ENCODE measurements at regions not wholly inside any gene's neighbourhood (a gene's known extent, or its start where the extent isn't known, plus 50 kb on each side); places are given as distances from the start of the nearest gene placed in this dataset.

GRCh38 chr11:103624708-103625623 lies 411.5 kb upstream of the DDI1 start:
- no peaks in the 10 kb centered on the region for H3K36me3 ChIP-seq (ENCODE audit: control insufficient read depth, insufficient read depth, low read length)
- TF ChIP-seq, protein P1, sequence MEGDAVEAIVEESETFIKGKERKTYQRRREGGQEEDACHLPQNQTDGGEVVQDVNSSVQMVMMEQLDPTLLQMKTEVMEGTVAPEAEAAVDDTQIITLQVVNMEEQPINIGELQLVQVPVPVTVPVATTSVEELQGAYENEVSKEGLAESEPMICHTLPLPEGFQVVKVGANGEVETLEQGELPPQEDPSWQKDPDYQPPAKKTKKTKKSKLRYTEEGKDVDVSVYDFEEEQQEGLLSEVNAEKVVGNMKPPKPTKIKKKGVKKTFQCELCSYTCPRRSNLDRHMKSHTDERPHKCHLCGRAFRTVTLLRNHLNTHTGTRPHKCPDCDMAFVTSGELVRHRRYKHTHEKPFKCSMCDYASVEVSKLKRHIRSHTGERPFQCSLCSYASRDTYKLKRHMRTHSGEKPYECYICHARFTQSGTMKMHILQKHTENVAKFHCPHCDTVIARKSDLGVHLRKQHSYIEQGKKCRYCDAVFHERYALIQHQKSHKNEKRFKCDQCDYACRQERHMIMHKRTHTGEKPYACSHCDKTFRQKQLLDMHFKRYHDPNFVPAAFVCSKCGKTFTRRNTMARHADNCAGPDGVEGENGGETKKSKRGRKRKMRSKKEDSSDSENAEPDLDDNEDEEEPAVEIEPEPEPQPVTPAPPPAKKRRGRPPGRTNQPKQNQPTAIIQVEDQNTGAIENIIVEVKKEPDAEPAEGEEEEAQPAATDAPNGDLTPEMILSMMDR (IDR thresholded peaks at IDR 0.05; ENCODE audit: insufficient read depth, low read length, poor library complexity, severe bottlenecking): no peak
- no peak for DNase-seq (ENCODE audit: extremely low read depth, insufficient read length)
- no peaks in the 10 kb centered on the region for H3K27me3 ChIP-seq (replicated peaks; ENCODE audit: control insufficient read depth, insufficient read depth, low read length)
- no peak overlapping the region for H3K4me3 ChIP-seq (replicated peaks; ENCODE audit: low read depth, low read length)

- DNase-seq (ENCODE audit: extremely low read depth, insufficient read length): no peak
- TF ChIP-seq, protein P1 (IDR thresholded peaks at IDR 0.05; ENCODE audit: insufficient read depth, low read length, poor library complexity, severe bottlenecking): no peak
- Histone ChIP-seq H3K4me3 (replicated peaks; ENCODE audit: low read depth, low read length) (no peak overlapping the region), H3K27me3 (replicated peaks; ENCODE audit: control insufficient read depth, insufficient read depth, low read length) (no peaks in the 10 kb centered on the region), H3K36me3 (ENCODE audit: control insufficient read depth, insufficient read depth, low read length) (no peaks in the 10 kb centered on the region)
These were observed 410.8 kb upstream of the DDI1 start for GRCh38 chr11:103625624-103625965.

DNA sequence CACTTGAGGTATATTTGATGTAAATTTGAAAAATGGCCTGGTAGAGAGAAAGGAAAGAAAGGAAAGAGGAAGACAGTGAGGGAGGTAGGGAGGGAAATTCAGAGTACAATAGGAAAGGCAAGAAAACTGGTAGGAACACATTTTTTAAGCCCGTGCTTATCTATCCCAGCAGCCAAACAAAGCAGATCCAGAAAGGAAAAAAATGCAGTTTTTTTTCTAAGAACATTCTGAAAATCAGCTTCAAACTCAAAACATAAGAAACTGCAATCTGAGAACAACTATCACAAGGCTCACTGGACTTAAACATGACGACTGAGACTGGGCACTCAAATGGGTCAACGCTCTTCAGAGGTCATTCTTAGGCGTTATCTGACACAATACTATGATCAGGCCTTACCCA lies 408.3 kb upstream of the DDI1 start:
- DNase-seq (ENCODE audit: extremely low read depth, insufficient read length): no peak
- Histone ChIP-seq H3K27me3 (replicated peaks; ENCODE audit: control insufficient read depth, insufficient read depth, low read length) (no peaks in the 10 kb centered on the region), H3K4me3 (replicated peaks; ENCODE audit: low read depth, low read length) (no peak overlapping the region), H3K36me3 (ENCODE audit: control insufficient read depth, insufficient read depth, low read length) (no peaks in the 10 kb centered on the region)
- TF ChIP-seq, protein P1 (IDR thresholded peaks at IDR 0.05; ENCODE audit: insufficient read depth, low read length, poor library complexity, severe bottlenecking): no peak

DNA sequence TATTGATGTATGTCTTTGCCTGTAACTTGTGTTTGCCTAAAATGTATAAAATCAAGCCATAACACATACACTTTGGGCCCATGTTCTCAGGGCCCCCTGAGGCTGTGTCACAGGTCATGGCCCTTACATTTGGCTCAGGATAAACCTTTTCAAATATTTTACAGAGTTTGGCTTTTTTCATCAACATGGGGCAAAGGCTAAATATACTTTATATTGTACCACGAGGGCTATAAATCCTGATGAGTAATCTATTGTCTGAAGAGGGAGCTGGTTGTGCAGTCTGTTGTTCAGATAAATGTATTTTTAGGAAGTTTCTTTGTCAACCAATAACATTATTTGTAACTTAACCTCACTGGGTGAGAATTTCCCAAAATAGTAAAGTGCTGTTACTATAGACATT lies 404.6 kb upstream of the DDI1 start:
- Histone ChIP-seq H3K36me3 (ENCODE audit: control insufficient read depth, insufficient read depth, low read length) (no peaks in the 10 kb centered on the region), H3K4me3 (replicated peaks; ENCODE audit: low read depth, low read length) (no peak overlapping the region), H3K27me3 (replicated peaks; ENCODE audit: control insufficient read depth, insufficient read depth, low read length) (no peaks in the 10 kb centered on the region)
- DNase-seq (ENCODE audit: extremely low read depth, insufficient read length): no peak
- TF ChIP-seq, protein P1 (IDR thresholded peaks at IDR 0.05; ENCODE audit: insufficient read depth, low read length, poor library complexity, severe bottlenecking): no peak

- Histone ChIP-seq H3K27me3 (replicated peaks; ENCODE audit: control insufficient read depth, insufficient read depth, low read length) (no peaks in the 10 kb centered on the region), H3K4me3 (replicated peaks; ENCODE audit: low read depth, low read length) (no peak overlapping the region), H3K36me3 (ENCODE audit: control insufficient read depth, insufficient read depth, low read length) (no peaks in the 10 kb centered on the region)
- TF ChIP-seq, protein P1 (IDR thresholded peaks at IDR 0.05; ENCODE audit: insufficient read depth, low read length, poor library complexity, severe bottlenecking): no peak
- DNase-seq (ENCODE audit: extremely low read depth, insufficient read length): no peak
These were observed 403.2 kb upstream of the DDI1 start for GRCh38 chr11:103633068-103633788.
